Keratinocyte (primary cell): ENCODE measurements at regions not wholly inside any gene's neighbourhood (a gene's known extent, or its start where the extent isn't known, plus 50 kb on each side); places are given as distances from the start of the nearest gene placed in this dataset.
A peak's percentile ranks its signal among the peaks of the same experiment; 100 is the strongest.

ENCODE experiments used
- DNase-seq: peaks from one replicate; pipeline ENCODE4 v3.0.0-alpha.2; 2011; ENCODE audit warnings: low read depth, missing footprints, low spot score
- FAIRE-seq: peaks from 2 replicates; lab custom pipeline; 2011; peaks lifted over from hg19 to GRCh38; lab: Jason Lieb, UNC
- H2AFZ ChIP-seq: 2 replicates; pipeline ENCODE4 v1.6.0; 2012; ENCODE audit warnings: low read length, control low read depth, inconsistent platforms; ENCODE audit not compliant: control insufficient read depth
- H3K27ac ChIP-seq: 2 replicates; pipeline ENCODE4 v1.5.1; 2011; ENCODE audit warnings: low read length; ENCODE audit not compliant: control insufficient read depth, insufficient read depth
- H3K27me3 ChIP-seq: 3 replicates; pipeline ENCODE4 v1.6.0; 2011; ENCODE audit warnings: low read length; ENCODE audit not compliant: control insufficient read depth, insufficient read depth; ENCODE audit errors: extremely low read depth
- H3K36me3 ChIP-seq, 2 experiments: 2 replicates in 1 of 2; 3 replicates in 1 of 2; pipeline ENCODE4 v1.5.1; 2011; ENCODE audit warnings: low read length in 2 of 2, mild to moderate bottlenecking in 1 of 2; ENCODE audit not compliant: control insufficient read depth in 2 of 2, insufficient read depth in 2 of 2; ENCODE audit errors: extremely low read depth in 1 of 2
- H3K4me1 ChIP-seq: 3 replicates; pipeline ENCODE4 v1.5.1; 2011; ENCODE audit warnings: low read length; ENCODE audit not compliant: control insufficient read depth, insufficient read depth; ENCODE audit errors: extremely low read depth
- H3K4me2 ChIP-seq: 3 replicates; pipeline ENCODE4 v1.6.0; 2011; ENCODE audit warnings: low read depth, low read length; ENCODE audit not compliant: control insufficient read depth, insufficient read depth; ENCODE audit errors: extremely low read depth
- H3K4me3 ChIP-seq, 3 experiments: fragments of 200-600 bp in 1 of 3; sonication (generic) in 1 of 3; 2 replicates in 2 of 3; 3 replicates in 1 of 3; pipeline ENCODE4 v1.5.1; 2011 to 2016; ENCODE audit warnings: low read length in 3 of 3, mild to moderate bottlenecking in 3 of 3, control low read depth in 2 of 3, inconsistent platforms in 1 of 3, low read depth in 1 of 3, mixed read lengths in 1 of 3, mixed run types in 1 of 3, moderate library complexity in 1 of 3; ENCODE audit not compliant: control insufficient read depth in 2 of 3, insufficient read depth in 2 of 3; ENCODE audit errors: extremely low read depth in 1 of 3
- H3K79me2 ChIP-seq: 2 replicates; pipeline ENCODE4 v1.6.0; 2012; ENCODE audit warnings: low read length; ENCODE audit not compliant: control insufficient read depth, insufficient read depth
- H3K9ac ChIP-seq: 3 replicates; pipeline ENCODE4 v1.6.0; 2011; ENCODE audit warnings: low read length; ENCODE audit not compliant: control insufficient read depth, insufficient read depth; ENCODE audit errors: extremely low read depth
- H3K9me1 ChIP-seq: 3 replicates; pipeline ENCODE4 v1.6.0; 2011; ENCODE audit warnings: low read length; ENCODE audit not compliant: control insufficient read depth, insufficient read depth; ENCODE audit errors: extremely low read depth
- H3K9me3 ChIP-seq: 2 replicates; pipeline ENCODE4 v1.5.1; 2012; ENCODE audit warnings: low read depth, low read length; ENCODE audit not compliant: control insufficient read depth
- H4K20me1 ChIP-seq: 3 replicates; pipeline ENCODE4 v1.6.0; 2011; ENCODE audit warnings: low read length; ENCODE audit not compliant: control insufficient read depth, insufficient read depth; ENCODE audit errors: extremely low read depth
- CTCF ChIP-seq, 3 experiments: IDR thresholded peaks in 1 of 3; conservative IDR thresholded peaks in 1 of 3; optimal IDR thresholded peaks in 1 of 3; 2 replicates in 2 of 3; 3 replicates in 1 of 3; pipeline versions ENCODE3 to v1.5.1; 2011; ENCODE audit warnings: low read length in 3 of 3, mild to moderate bottlenecking in 3 of 3, moderate library complexity in 2 of 3, control low read depth in 1 of 3, inconsistent platforms in 1 of 3; ENCODE audit not compliant: insufficient read depth in 2 of 3; ENCODE audit errors: extremely low read depth in 1 of 3
- EZH2 ChIP-seq: IDR thresholded peaks from one replicate; pipeline ENCODE4 v1.6.1; 2012; ENCODE audit warnings: inconsistent platforms, mild to moderate bottlenecking, low read length, moderate library complexity
- dilution Hi-C: fragments of 300-500 bp; cut with MboI; formaldehyde crosslinking; loops from one replicate; pipeline ENCODE4 v1.7.0; 2020; ENCODE audit warnings: low sequenced_read_pairs; ENCODE audit not compliant: extremely low pct_ligation_motif_present

DNA sequence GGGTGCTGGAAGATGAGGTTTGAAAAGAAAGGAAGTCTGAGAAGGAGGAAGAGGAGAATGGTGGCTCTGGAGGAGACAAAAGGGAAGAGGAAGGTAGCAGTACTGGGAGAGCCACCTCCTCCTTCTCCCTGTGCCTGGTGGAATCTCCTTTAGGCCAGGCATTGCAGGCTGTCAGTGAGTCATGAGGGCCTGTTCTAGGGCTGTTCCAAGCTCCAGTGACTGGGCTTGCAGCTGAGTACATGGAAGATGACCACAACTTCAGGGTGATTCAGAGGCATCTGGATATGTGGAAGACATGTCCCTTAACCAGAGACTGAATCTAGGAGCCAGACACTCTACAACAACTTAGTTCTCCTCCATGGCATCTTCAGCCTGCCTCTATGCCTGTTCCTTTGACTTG lies 107.8 kb downstream of the EFNB1 start:
- dilution Hi-C loops: no loop called here
- no peak overlapping the region for H3K4me3 ChIP-seq
- DNase-seq: peak; percentile 62
- H3K4me1 ChIP-seq: peaks cover 18% of the 10 kb centered on the region
- H3K36me3 ChIP-seq: no peaks in the 10 kb centered on the region
- H3K4me2 ChIP-seq: peak overlapping the region; percentile 19
- peak overlapping the region; percentile 34 for H3K27ac ChIP-seq
- no peaks in the 10 kb centered on the region for H3K9me3 ChIP-seq
- TF ChIP-seq CTCF (optimal IDR thresholded peaks at IDR 0.05 in 1 of 3, IDR thresholded peaks at IDR 0.05 in 1 of 3, conservative IDR thresholded peaks at IDR 0.05 in 1 of 3; ENCODE audit: extremely low read depth in 1 of 3, insufficient read depth in 2 of 3, low read length in 3 of 3) (no peak), EZH2 (no peak)
- H3K9ac ChIP-seq: no peak overlapping the region
- H4K20me1 ChIP-seq: no peaks in the 10 kb centered on the region
- peak; percentile 89 for FAIRE-seq
- no peaks in the 10 kb centered on the region for H3K79me2 ChIP-seq
- H3K9me1 ChIP-seq: no peaks in the 10 kb centered on the region
- no peaks in the 10 kb centered on the region for H3K27me3 ChIP-seq
- H2AFZ ChIP-seq: no peak overlapping the region

GRCh38 chrX:68936126-68936525 lies 107.3 kb downstream of the EFNB1 start:
- Histone ChIP-seq H2AFZ (no peak overlapping the region), H3K4me2 (no peak overlapping the region), H3K9ac (no peak overlapping the region), H3K27ac (peak overlapping the region; percentile 34), H3K36me3 (no peaks in the 10 kb centered on the region), H3K9me3 (no peaks in the 10 kb centered on the region), H3K79me2 (no peaks in the 10 kb centered on the region), H3K27me3 (no peaks in the 10 kb centered on the region), H3K9me1 (no peaks in the 10 kb centered on the region), H4K20me1 (no peaks in the 10 kb centered on the region), H3K4me3 (no peak overlapping the region), H3K4me1 (peaks cover 18% of the 10 kb centered on the region)
- TF ChIP-seq EZH2: no peak
- TF ChIP-seq CTCF (optimal IDR thresholded peaks at IDR 0.05 in 1 of 3, IDR thresholded peaks at IDR 0.05 in 1 of 3, conservative IDR thresholded peaks at IDR 0.05 in 1 of 3; ENCODE audit: extremely low read depth in 1 of 3, insufficient read depth in 2 of 3, low read length in 3 of 3): no peak
- no peak for DNase-seq
- FAIRE-seq: no peak
- dilution Hi-C loops: no loop called here
